PFSK-1 (cell line): ENCODE measurements at regions not wholly inside any gene's neighbourhood (a gene's known extent, or its start where the extent isn't known, plus 50 kb on each side); places are given as distances from the start of the nearest gene placed in this dataset.

Source experiments
- POLR2AphosphoS5 ChIP-seq: IDR thresholded peaks from 2 replicates; pipeline ENCODE4 v1.6.1; 2012; ENCODE audit warnings: low read depth, mild to moderate bottlenecking, control low read depth, low read length, moderate library complexity
- REST ChIP-seq, 2 experiments: IDR thresholded peaks; 2 replicates each; pipeline versions ENCODE4 v1.6.1 to v1.8.0; 2011 to 2012; ENCODE audit warnings: low read depth in 2 of 2, low read length in 2 of 2, control low read depth in 1 of 2, inconsistent platforms in 1 of 2, mild to moderate bottlenecking in 1 of 2, moderate library complexity in 1 of 2; ENCODE audit not compliant: insufficient read depth in 1 of 2
- SIN3A ChIP-seq: IDR thresholded peaks from 2 replicates; pipeline ENCODE4 v1.6.1; 2012; ENCODE audit warnings: mild to moderate bottlenecking, low read length, moderate library complexity, borderline replicate concordance; ENCODE audit not compliant: insufficient read depth

GRCh38 chr2:9145752-9146430 is 60.7 kb upstream of the ASAP2 start:
- TF ChIP-seq POLR2AphosphoS5 = no peak
- no peak for TF ChIP-seq REST (IDR thresholded peaks at IDR 0.05; ENCODE audit: insufficient read depth in 1 of 2, low read depth in 2 of 2, low read length in 2 of 2)
- TF ChIP-seq SIN3A = no peak
